GM18508 (cell line): ENCODE measurements at regions not wholly inside any gene's neighbourhood (a gene's known extent, or its start where the extent isn't known, plus 50 kb on each side); places are given as distances from the start of the nearest gene placed in this dataset.
"Not testable (repeated sequence)": the region's sequence is repeated elsewhere in the genome, so short reads cannot be mapped to it uniquely, and the experiment has no call there.

ENCODE experiments used
- ATAC-seq: cut with Tn5 transposase; IDR thresholded peaks from one replicate; pipeline ENCODE4 v1.9.1; 2021; ENCODE audit warnings: moderate number of reproducible peaks; ENCODE audit not compliant: insufficient read depth, unreplicated experiment

- no peak for ATAC-seq
Observed at GRCh38 chr9:22649384-22649783, 202.8 kb downstream of the DMRTA1 start.

GRCh38 chr9:22650145-22650544 lies 203.5 kb downstream of the DMRTA1 start:
- no peak for ATAC-seq

- no peak for ATAC-seq
Observed at GRCh38 chr9:22650946-22651345, 204.3 kb downstream of the DMRTA1 start.

- ATAC-seq = no peak
Observed at GRCh38 chr9:22654833-22655232, 208.2 kb downstream of the DMRTA1 start.

- no peak for ATAC-seq
Observed at GRCh38 chr9:22657713-22658112, 211.1 kb downstream of the DMRTA1 start.

- ATAC-seq = not testable (repeated sequence)
Observed at GRCh38 chr9:22658484-22658883, 211.9 kb downstream of the DMRTA1 start.

- no peak for ATAC-seq
Observed at GRCh38 chr9:22682536-22682935, 235.9 kb downstream of the DMRTA1 start.

DNA sequence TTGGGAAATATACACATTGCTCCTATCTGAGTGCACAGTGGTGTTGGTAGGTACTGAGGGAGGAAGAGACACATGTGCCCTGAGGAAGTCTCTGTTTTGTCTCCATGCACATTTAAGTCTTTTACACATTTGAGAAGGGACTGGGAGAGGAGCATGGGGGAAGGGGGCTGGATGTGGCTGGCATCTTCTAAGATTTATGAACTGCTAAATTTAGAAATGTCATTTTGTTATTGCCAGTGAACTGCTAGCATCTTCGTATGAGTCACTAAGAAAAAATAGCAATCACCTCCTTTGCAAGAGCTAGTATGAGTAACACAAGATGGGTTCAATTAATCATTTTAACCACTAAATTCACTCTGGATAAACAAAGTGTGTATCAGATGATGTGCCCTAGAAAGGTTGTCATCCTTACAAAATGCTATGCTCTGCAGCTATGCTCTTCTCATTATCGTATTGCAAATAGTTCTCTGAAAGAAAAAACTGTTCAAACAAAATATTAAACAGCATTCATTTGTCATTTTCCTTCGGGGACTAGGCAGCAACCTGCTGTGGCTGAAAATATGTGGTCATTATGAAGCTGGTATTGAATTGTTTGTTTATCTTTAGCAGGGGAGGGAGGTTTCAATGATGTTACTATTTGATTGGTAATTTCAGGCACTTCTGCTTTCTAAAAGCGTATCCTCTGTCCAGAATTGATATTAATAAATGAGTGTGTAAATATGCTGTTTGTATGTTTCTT lies 236.5 kb downstream of the DMRTA1 start:
- ATAC-seq = no peak

DNA sequence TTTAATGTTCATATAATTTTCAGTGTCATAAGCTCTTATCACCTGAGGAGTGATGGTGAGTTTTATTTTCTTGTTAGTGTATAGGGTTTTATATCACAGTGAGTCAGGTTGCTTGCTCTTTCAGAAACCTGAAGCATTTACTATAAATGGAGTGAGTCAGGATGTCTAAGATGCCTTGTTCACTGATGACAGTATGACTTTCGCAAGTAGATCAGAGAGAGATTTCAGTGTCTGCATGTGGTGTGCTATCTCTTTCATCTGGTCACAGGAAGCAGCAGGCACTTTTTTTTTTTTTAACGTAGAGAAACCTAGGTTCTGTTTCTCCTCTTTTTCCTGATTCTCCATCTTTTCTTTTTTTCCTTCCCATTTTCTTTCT lies 237.1 kb downstream of the DMRTA1 start:
- no peak for ATAC-seq

GRCh38 chr9:22693156-22693555 lies 246.5 kb downstream of the DMRTA1 start:
- no peak for ATAC-seq

GRCh38 chr9:22700171-22700570 lies 253.5 kb downstream of the DMRTA1 start:
- no peak for ATAC-seq

GRCh38 chr9:22718653-22719052 lies 272.0 kb downstream of the DMRTA1 start:
- no peak for ATAC-seq

DNA sequence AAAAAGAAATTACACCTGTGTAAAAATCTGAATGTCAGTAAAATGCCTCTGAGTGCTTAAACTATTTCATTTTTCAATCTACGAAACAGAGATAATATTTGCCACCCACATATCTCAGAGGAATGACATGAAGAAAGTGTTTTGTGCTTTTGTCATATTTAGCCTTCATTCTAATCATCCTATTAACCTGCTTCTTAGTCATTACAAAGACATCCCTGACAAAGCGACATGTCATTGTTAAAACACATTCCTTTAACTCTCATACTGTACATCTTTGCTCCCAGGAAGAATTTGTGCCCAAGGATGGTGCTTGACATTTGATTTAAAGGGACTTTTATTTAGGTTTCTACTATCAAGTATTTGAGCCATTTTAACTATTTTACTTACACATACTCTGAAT lies 275.9 kb downstream of the DMRTA1 start:
- ATAC-seq = no peak

DNA sequence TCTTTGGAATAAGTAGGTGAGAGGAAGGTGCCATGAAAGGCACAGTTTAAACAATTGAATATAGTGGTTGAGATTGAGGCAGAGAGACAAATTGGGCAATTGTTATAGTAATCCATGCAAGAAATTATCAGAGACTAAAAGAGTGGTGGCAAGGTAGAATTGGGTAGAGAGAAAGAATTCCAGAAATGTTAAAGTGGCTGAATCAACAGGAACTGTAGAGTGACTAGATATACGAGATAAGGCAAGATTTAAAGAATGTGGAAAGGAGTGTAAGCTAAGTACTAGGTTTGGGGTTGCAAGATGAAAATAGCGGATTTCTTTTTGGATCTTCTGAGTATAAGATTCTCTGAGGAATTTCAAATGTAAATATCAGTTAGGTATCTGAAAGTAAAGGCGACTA lies 285.2 kb downstream of the DMRTA1 start:
- no peak for ATAC-seq

GRCh38 chr9:22739712-22740111 lies 293.1 kb downstream of the DMRTA1 start:
- no peak for ATAC-seq

GRCh38 chr9:22740781-22741180 lies 294.2 kb downstream of the DMRTA1 start:
- ATAC-seq = no peak

GRCh38 chr9:22742401-22742800 lies 295.8 kb downstream of the DMRTA1 start:
- ATAC-seq = no peak

GRCh38 chr9:22773501-22774220 lies 327.0 kb downstream of the DMRTA1 start:
- no peak for ATAC-seq

DNA sequence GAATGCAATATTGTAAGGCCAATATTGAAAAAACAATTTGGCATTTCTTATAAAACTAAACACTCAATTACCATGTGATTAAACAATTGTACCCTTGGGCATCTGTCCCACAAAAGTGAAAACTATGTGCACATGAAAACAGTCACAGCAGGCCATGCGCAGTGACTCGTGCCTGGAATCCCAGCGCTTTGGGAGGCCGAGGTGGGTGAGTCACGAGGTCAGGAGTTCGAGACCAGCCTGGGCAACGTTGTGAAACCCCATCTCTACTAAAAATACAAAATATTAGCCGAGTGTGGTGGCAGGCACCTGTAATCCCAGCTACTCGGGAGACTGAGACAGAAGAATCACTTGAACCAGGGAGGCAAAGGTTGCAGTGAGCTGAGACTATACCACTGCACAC lies 343.7 kb downstream of the DMRTA1 start:
- no peak for ATAC-seq

- ATAC-seq = no peak
Observed at GRCh38 chr9:22808876-22809275, 362.3 kb downstream of the DMRTA1 start.

- no peak for ATAC-seq
Observed at GRCh38 chr9:22809371-22809770, 362.7 kb downstream of the DMRTA1 start.

DNA sequence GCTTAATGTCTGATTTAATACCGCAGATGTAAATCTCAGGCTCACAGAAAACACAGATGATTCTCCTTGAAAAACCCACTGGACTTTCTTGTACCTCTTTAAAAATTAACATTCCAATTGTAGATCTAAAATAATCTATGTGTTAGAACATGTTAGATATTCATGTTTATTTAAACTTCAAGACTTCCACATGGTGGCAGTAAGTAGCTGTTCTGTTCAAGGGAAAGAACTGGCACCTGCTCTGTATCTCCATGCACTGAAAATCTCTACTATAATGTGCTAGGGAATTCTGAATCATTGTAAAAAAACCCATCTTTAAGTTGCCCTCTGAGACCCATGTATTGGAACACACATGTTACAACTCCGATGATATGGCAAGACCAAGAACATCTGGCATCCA lies 366.9 kb downstream of the DMRTA1 start:
- no peak for ATAC-seq
